Gastroesophageal sphincter (tissue), 4 donors: ENCODE measurements at regions not wholly inside any gene's neighbourhood (a gene's known extent, or its start where the extent isn't known, plus 50 kb on each side); places are given as distances from the start of the nearest gene placed in this dataset.
"Not testable (repeated sequence)": the region's sequence is repeated elsewhere in the genome, so short reads cannot be mapped to it uniquely, and the experiment has no call there.

ENCODE experiments used
- ATAC-seq: fragments of 150-250 bp; one replicate; pipeline ENCODE4 v1.9.1; 2016; ENCODE audit warnings: mild to moderate bottlenecking, moderate library complexity
- H3K27ac ChIP-seq, 4 donors: fragments of 200-600 bp; sonication (generic) in 3 of 4; 1 replicate in 3 of 4; 2 replicates in 1 of 4; pipeline ENCODE4 v1.5.1; 2016 to 2019
- H3K27me3 ChIP-seq: fragments of 200-600 bp; sonication (generic); one replicate; pipeline ENCODE4 v1.5.1; 2019
- H3K36me3 ChIP-seq, 2 donors: fragments of 200-600 bp; sonication (generic); one replicate each; pipeline ENCODE4 v1.5.1; 2019; ENCODE audit warnings: control low read depth in 1 of 2
- H3K4me1 ChIP-seq, 3 donors: fragments of 200-600 bp; sonication (generic); 1 replicate in 2 of 3; 2 replicates in 1 of 3; pipeline ENCODE4 v1.5.1; 2016 to 2019; ENCODE audit warnings: control low read depth in 2 of 3
- H3K4me3 ChIP-seq, 2 donors: fragments of 200-600 bp; sonication (generic); one replicate each; pipeline ENCODE4 v1.5.1; 2019; ENCODE audit warnings: mild to moderate bottlenecking in 1 of 2, moderate library complexity in 1 of 2
- H3K9me3 ChIP-seq, 3 donors: fragments of 200-600 bp; sonication (generic); one replicate each; pipeline ENCODE4 v1.5.1; 2017 to 2019; ENCODE audit warnings: control low read depth in 2 of 3
- EP300 ChIP-seq: sonication (generic); formaldehyde crosslinking; IDR thresholded peaks from one replicate; pipeline ENCODE4 v1.6.1; 2017; ENCODE audit warnings: antibody characterized with exemption, mild to moderate bottlenecking
- POLR2A ChIP-seq, 2 donors: fragments of 450-650 bp; IDR thresholded peaks; one replicate each; pipeline ENCODE4 v1.6.1; 2017; ENCODE audit warnings: antibody characterized with exemption in 2 of 2, mild to moderate bottlenecking in 2 of 2, moderate library complexity in 1 of 2
- POLR2AphosphoS5 ChIP-seq: sonication (generic); formaldehyde crosslinking; IDR thresholded peaks from one replicate; pipeline ENCODE4 v1.6.1; 2017; ENCODE audit warnings: antibody characterized with exemption
- WGBS, 2 donors: methylation state at CpG; one replicate each; pipeline ENCODE4 v1.1.5; 2018; ENCODE audit warnings: low coverage in 1 of 2; 5-methylcytosine and 5-hydroxymethylcytosine counted together
- TF ChIP-seq, protein P1 (sequence below), 4 experiments: fragments of 200-600 bp in 2 of 4; fragments of 450-650 bp in 2 of 4; sonication (generic) in 1 of 4; IDR thresholded peaks; one replicate each; pipeline ENCODE4 v1.5.1; 2017 to 2019; ENCODE audit warnings: antibody characterized with exemption in 4 of 4, mild to moderate bottlenecking in 2 of 4, moderate library complexity in 2 of 4

DNA sequence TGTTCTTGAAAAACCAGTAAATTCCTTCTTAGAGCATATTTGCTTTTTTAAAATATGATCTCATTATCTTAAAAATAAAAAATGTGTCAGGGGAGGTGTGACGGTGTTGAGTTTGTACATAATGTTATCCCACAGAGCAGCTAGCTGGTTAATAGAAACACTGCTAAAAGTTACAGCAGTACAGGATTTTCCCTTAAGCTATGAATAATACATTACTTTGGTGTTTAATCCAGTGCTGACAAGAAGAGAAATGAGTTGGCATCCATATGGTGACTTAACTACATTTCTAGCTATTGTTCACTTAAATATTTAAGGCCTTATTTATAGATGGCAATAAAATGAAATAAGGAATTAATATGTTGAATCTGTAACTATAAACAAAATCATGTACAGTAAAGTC, 883.1 kb downstream of the CDH18 start:
- TF ChIP-seq EP300 (no peak), POLR2AphosphoS5 (no peak), POLR2A (IDR thresholded peaks at IDR 0.05) (no peak)
- TF ChIP-seq, protein P1, sequence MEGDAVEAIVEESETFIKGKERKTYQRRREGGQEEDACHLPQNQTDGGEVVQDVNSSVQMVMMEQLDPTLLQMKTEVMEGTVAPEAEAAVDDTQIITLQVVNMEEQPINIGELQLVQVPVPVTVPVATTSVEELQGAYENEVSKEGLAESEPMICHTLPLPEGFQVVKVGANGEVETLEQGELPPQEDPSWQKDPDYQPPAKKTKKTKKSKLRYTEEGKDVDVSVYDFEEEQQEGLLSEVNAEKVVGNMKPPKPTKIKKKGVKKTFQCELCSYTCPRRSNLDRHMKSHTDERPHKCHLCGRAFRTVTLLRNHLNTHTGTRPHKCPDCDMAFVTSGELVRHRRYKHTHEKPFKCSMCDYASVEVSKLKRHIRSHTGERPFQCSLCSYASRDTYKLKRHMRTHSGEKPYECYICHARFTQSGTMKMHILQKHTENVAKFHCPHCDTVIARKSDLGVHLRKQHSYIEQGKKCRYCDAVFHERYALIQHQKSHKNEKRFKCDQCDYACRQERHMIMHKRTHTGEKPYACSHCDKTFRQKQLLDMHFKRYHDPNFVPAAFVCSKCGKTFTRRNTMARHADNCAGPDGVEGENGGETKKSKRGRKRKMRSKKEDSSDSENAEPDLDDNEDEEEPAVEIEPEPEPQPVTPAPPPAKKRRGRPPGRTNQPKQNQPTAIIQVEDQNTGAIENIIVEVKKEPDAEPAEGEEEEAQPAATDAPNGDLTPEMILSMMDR (IDR thresholded peaks at IDR 0.05): no peak

DNA sequence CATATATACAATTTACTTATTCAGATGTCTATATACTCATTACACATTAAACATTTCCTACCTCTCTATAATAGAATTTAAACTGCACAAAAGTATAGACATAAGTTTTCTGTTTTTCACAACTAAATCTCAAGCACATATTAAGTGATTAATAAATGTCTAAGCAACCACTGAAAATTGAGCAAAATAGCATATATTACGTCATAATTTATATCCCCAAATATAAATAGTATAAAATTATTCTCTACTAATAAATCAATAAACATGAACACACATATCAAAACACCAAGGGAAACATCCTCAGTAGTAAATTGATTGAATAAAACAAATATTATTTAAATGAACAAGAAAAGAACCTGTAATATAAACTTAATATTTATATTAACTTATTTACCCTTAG, 865.1 kb downstream of the CDH18 start:
- Histone ChIP-seq H3K36me3 (no peaks in the 10 kb centered on the region), H3K9me3 (no peaks in the 10 kb centered on the region), H3K27me3 (no peaks in the 10 kb centered on the region), H3K4me1 (no peaks in the 10 kb centered on the region), H3K27ac (no peak overlapping the region), H3K4me3 (no peak overlapping the region)
- 87 to 89% methylated on average over 1 of the region's 1 CpG for WGBS, 2 donors
- no peak for TF ChIP-seq POLR2A (IDR thresholded peaks at IDR 0.05)
- TF ChIP-seq POLR2AphosphoS5: no peak
- no peak for TF ChIP-seq EP300
- TF ChIP-seq, protein P1 (IDR thresholded peaks at IDR 0.05): no peak
- no peak for ATAC-seq

More for the DNA sequence above, 883.1 kb downstream of the CDH18 start:
- Histone ChIP-seq H3K4me1 (no peaks in the 10 kb centered on the region), H3K27me3 (no peaks in the 10 kb centered on the region), H3K4me3 (no peak overlapping the region), H3K9me3 (no peaks in the 10 kb centered on the region), H3K27ac (no peak overlapping the region), H3K36me3 (no peaks in the 10 kb centered on the region)
- ATAC-seq: no peak
- 0 to 18% methylated on average over 1 of the region's 1 CpG for WGBS, 2 donors

DNA sequence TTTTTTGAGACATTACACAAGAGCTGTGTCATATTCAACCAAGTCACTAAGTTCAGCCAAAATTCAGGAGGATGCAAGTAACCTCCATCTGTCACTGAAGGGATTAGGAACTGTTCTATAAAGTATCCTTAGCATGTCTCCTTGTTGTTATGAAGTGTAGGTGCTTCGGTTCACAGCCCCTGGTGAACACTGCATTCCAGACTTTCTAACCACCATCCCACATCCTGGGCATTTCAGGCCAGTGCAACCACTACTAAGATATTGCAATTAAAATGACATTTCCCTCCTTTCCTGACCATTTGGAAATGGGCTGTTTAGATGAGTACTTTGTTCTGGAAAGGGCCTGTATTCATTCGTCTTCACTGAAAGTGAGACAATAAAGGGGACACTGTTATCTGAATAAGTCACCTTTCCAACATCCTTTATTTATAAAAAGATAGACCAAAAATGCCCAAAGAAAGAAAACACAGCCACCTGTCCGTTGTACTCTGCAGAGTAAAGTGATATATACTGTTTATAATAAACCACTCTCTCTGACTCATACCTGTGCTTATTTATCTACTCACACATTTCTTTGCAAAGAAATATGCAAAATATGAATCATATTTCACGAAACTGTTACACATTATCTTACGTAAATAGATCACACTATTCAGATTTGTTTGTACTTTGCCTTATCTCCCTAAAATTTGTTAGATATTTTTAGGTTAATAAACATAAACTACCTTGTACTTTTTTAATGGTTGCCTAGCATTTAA, 861.9 kb downstream of the CDH18 start:
- Histone ChIP-seq H3K9me3 (no peaks in the 10 kb centered on the region), H3K27me3 (no peaks in the 10 kb centered on the region), H3K4me1 (no peaks in the 10 kb centered on the region), H3K36me3 (no peaks in the 10 kb centered on the region), H3K27ac (no peak overlapping the region), H3K4me3 (no peak overlapping the region)
- ATAC-seq: no peak
- WGBS, 2 donors: 48 to 58% methylated on average over 5 of the region's 5 CpGs
- TF ChIP-seq POLR2AphosphoS5 (no peak), EP300 (no peak), POLR2A (IDR thresholded peaks at IDR 0.05) (no peak)
- TF ChIP-seq, protein P1 (IDR thresholded peaks at IDR 0.05): no peak

DNA sequence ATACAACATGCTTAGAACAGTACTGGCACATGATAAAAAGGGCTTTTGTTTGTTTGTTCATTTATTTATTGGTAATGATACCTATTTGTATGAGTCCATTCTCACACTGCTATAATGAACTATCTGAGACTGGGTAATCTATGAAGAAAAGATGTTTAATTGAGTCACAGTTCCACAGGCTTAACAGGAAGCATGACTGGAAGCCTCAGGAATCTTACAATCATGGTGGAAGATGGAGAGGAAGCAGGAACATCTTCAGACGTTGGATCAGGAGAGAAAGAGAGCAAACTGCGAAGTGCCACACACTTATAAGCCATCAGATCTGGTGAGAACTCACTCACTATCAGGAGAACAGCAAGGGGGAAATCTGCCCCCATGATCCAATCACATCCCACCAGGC, 847.7 kb downstream of the CDH18 start:
- H3K27me3 ChIP-seq: no peaks in the 10 kb centered on the region
- H3K4me1 ChIP-seq: no peaks in the 10 kb centered on the region
- ATAC-seq: no peak
- no peaks in the 10 kb centered on the region for H3K36me3 ChIP-seq
- no peak overlapping the region for H3K27ac ChIP-seq
- TF ChIP-seq, protein P1 (IDR thresholded peaks at IDR 0.05): no peak
- TF ChIP-seq POLR2AphosphoS5: no peak
- no peak for TF ChIP-seq POLR2A (IDR thresholded peaks at IDR 0.05)
- no peak for TF ChIP-seq EP300
- H3K4me3 ChIP-seq: no peak overlapping the region
- no peaks in the 10 kb centered on the region for H3K9me3 ChIP-seq
- 68% methylated on average over 2 of the region's 2 CpGs; no CpG with 5 or more reads in 1 of the 2 donors for WGBS, 2 donors

DNA sequence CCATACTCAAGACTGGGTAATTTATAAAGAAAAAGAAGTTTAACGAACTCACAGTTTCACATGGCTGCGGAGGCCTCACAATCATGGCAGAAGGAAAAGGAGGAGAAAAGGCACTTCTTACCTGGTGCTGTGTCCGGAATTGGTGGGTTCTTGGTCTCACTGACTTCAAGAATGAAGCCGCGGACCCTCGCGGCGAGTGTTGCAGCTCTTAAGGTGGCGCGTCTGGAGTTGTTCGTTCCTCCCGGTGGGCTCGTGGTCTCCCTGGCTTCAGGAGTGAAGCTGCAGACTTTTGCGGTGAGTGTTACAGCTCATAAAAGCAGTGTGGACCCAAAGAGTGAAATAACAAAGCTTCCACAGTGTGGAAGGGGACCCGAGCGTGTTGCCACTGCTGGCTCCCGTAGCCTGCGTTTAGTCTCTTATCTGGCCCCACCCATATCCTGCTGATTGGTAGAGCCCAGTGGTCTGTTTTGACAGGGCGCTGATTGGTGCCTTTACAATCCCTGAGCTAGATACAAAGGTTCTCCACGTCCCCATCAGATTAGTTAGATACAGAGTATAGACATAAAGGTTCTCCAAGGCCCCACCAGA, 846.0 kb downstream of the CDH18 start:
- H3K9me3 ChIP-seq, H3K36me3 ChIP-seq, H3K27me3 ChIP-seq, H3K27ac ChIP-seq, H3K4me3 ChIP-seq, H3K4me1 ChIP-seq, ATAC-seq: not testable (repeated sequence)
- 87 to 93% methylated on average over 12 to 17 of the region's 20 CpGs for WGBS, 2 donors

DNA sequence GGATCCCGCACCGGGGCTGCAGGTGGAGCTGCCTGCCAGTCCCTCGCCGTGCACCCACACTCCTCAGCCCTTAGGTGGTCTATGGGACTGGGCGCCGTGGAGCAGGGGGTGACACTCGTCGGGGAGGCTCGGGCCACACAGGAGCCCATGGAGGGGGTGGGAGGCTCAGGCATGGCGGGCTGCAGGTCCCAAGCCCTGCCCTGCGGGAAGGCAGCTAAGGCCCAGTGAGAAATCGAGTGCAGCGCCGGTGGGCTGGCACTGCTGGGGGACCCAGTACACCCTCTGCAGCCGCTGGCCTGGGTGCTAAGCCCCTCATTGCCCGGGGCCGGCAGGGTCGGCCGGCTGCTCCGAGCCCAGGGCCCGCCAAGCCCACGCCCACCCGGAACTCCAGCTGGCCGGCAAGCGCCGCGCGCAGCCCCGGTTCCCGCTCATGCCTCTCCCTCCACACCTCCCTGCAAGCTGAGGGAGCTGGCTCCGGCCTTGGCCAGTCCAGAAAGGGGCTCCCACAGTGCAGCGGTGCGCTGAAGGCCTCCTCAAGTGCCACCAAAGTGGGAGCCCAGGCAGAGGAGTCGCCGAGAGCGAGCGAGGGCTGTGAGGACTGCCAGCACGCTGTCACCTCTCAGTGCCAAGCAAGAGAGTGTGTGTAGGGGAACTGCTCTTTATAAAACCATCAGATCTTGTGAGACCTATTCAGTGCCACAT, 845.1 kb downstream of the CDH18 start:
- not testable (repeated sequence) for H3K36me3 ChIP-seq, ATAC-seq, H3K9me3 ChIP-seq, H3K4me1 ChIP-seq, H3K4me3 ChIP-seq, H3K27ac ChIP-seq, H3K27me3 ChIP-seq
- WGBS, 2 donors: 67% methylated on average over 3 of the region's 38 CpGs; no CpG with 5 or more reads in 1 of the 2 donors
